Skin epidermis (tissue), 12 donors: ENCODE measurements at regions not wholly inside any gene's neighbourhood (a gene's known extent, or its start where the extent isn't known, plus 50 kb on each side); places are given as distances from the start of the nearest gene placed in this dataset.
A peak's percentile ranks its signal among the peaks of the same experiment; 100 is the strongest.
"Not testable (repeated sequence)": the region's sequence is repeated elsewhere in the genome, so short reads cannot be mapped to it uniquely, and the experiment has no call there.

ENCODE experiments used
- H3K27ac ChIP-seq, 21 experiments: fragments of 200-600 bp; sonication (generic) in 11 of 21; one replicate each; pipeline ENCODE4 v1.5.0; 2020; ENCODE audit warnings: mild to moderate bottlenecking in 3 of 21, inconsistent platforms in 2 of 21, moderate library complexity in 2 of 21
- H3K4me3 ChIP-seq, 7 experiments: fragments of 200-600 bp; sonication (generic) in 2 of 7; one replicate each; pipeline ENCODE4 v1.5.0; 2020; ENCODE audit warnings: inconsistent platforms in 2 of 7, mild to moderate bottlenecking in 2 of 7, moderate library complexity in 1 of 7

GRCh38 chrX:131219271-131219670 is 69.8 kb downstream of the IGSF1 start:
- Histone ChIP-seq H3K27ac (no peak overlapping the region), H3K4me3 (no peak overlapping the region)

GRCh38 chrX:131217989-131218388 is 71.1 kb downstream of the IGSF1 start:
- Histone ChIP-seq H3K27ac (no peak overlapping the region), H3K4me3 (no peak overlapping the region)

GRCh38 chrX:131216828-131217227 is 72.3 kb downstream of the IGSF1 start:
- H3K4me3 ChIP-seq: no peak overlapping the region
- no peak overlapping the region for H3K27ac ChIP-seq

GRCh38 chrX:131213400-131213799 is 75.7 kb downstream of the IGSF1 start:
- Histone ChIP-seq H3K4me3 (no peak overlapping the region), H3K27ac (peak overlapping the region in 1 of 21 experiments; percentile 30)

GRCh38 chrX:131202766-131203165 is 86.3 kb downstream of the IGSF1 start:
- Histone ChIP-seq H3K27ac (no peak overlapping the region), H3K4me3 (no peak overlapping the region)

GRCh38 chrX:131201986-131202385 is 87.1 kb downstream of the IGSF1 start:
- no peak overlapping the region for H3K4me3 ChIP-seq

GRCh38 chrX:131199091-131199490 is 90.0 kb downstream of the IGSF1 start:
- Histone ChIP-seq H3K4me3 (no peak overlapping the region), H3K27ac (no peak overlapping the region)

More at GRCh38 chrX:131201986-131202385, 87.1 kb downstream of the IGSF1 start:
- no peak overlapping the region for H3K27ac ChIP-seq

- Histone ChIP-seq H3K27ac (no peak overlapping the region), H3K4me3 (no peak overlapping the region)
These were observed 101.9 kb downstream of the IGSF1 start for GRCh38 chrX:131187206-131187605.

- Histone ChIP-seq H3K4me3 (no peak overlapping the region), H3K27ac (no peak overlapping the region)
These were observed 112.0 kb downstream of the ARHGAP36 start for GRCh38 chrX:131170148-131170547.

GRCh38 chrX:131163645-131164044 is 105.5 kb downstream of the ARHGAP36 start:
- H3K27ac ChIP-seq, H3K4me3 ChIP-seq: not testable (repeated sequence)

GRCh38 chrX:131157656-131158055 is 99.5 kb downstream of the ARHGAP36 start:
- H3K27ac ChIP-seq, H3K4me3 ChIP-seq: not testable (repeated sequence)

GRCh38 chrX:131146702-131147101 is 88.6 kb downstream of the ARHGAP36 start:
- H3K27ac ChIP-seq: no peak overlapping the region
- H3K4me3 ChIP-seq: no peak overlapping the region
